ENCODE measurements at regions not wholly inside any gene's neighbourhood (a gene's known extent, or its start where the extent isn't known, plus 50 kb on each side); places are given as distances from the start of the nearest gene placed in this dataset.

DNA sequence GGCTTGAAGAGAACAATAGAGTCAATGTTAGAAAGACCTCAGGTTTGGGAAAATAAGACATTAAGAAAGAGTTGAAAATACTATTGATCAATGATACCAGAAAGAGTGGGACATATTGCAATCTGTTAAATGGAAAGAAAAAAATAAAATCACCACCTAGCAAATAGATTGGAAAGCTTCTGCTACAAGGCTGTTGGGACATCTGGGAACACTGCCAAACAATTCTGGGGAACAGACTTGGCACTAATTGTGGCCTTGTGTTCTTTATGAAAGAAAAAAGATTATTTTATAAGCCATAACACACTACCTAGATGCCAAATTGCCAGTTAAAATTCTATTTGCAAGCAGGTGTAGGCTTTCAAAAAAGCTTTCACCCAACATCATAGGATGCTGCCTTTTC, 137.8 kb downstream of the TSEN15 start:
- no peaks in the 10 kb centered on the region for H3K36me3 ChIP-seq (ENCODE audit: control insufficient read depth in 2 of 4, insufficient read depth in 4 of 4, low read length in 3 of 4)
- no peaks in the 10 kb centered on the region for H3K79me2 ChIP-seq (ENCODE audit: control insufficient read depth in 1 of 2, insufficient read depth in 2 of 2, low read length in 2 of 2)
- no peak overlapping the region for H2BK20ac ChIP-seq (ENCODE audit: low read length)
- H3K27me3 ChIP-seq (replicated peaks in 1 of 4; ENCODE audit: control insufficient read depth in 3 of 4, extremely low read depth in 1 of 4, insufficient read depth in 3 of 4, low read length in 3 of 4) = no peaks in the 10 kb centered on the region
- no peak overlapping the region for H3K9ac ChIP-seq (replicated peaks in 1 of 4; ENCODE audit: extremely low read depth in 1 of 4, low read depth in 3 of 4, low read length in 3 of 4)
- no peak overlapping the region for H3K4ac ChIP-seq (replicated peaks; ENCODE audit: insufficient read length, low read depth, low read length)
- H3K4me2 ChIP-seq (ENCODE audit: insufficient read depth in 1 of 2, low read depth in 2 of 2, low read length in 2 of 2) = no peak overlapping the region
- no peak overlapping the region for H3K23ac ChIP-seq (ENCODE audit: insufficient read length)
- no peak overlapping the region for H3K14ac ChIP-seq (ENCODE audit: insufficient read length)
- POLR2A ChIA-PET (ENCODE audit: partially characterized antibody) = no interaction called here
- H3K27ac ChIP-seq (ENCODE audit: low read depth, low read length) = no peak overlapping the region
- H4K5ac ChIP-seq (ENCODE audit: insufficient read length, low read depth, low read length) = no peak overlapping the region
- no peaks in the 10 kb centered on the region; the same call in 1 of the 2 replicates for H3K23me2 ChIP-seq (ENCODE audit: low read depth, low read length)
- no peak for FAIRE-seq
- no peak overlapping the region for H2AFZ ChIP-seq (ENCODE audit: low read length)
- H3K56ac ChIP-seq (replicated peaks; ENCODE audit: insufficient read length, low read depth, low read length) = no peak overlapping the region
- no peaks in the 10 kb centered on the region for H3K79me1 ChIP-seq (ENCODE audit: low read depth, low read length)
- H2BK120ac ChIP-seq (replicated peaks; ENCODE audit: low read depth, low read length) = no peak overlapping the region
- H2BK5ac ChIP-seq (ENCODE audit: low read depth, low read length) = no peak overlapping the region
- CTCF ChIA-PET (ENCODE audit: partially characterized antibody) = interaction anchor here (0.9 kb wide), 1 partner anchor 293 kb away, joined by 3 read pairs; no protein-coding TSS in a partner anchor
- H2BK15ac ChIP-seq (ENCODE audit: low read length) = no peak overlapping the region
- no peak overlapping the region for H2BK12ac ChIP-seq (ENCODE audit: low read depth, low read length)
- no peak overlapping the region for H3K4me3 ChIP-seq (ENCODE audit: extremely low read depth in 1 of 4, insufficient read depth in 2 of 4, low read depth in 3 of 4, low read length in 4 of 4)
- no peak overlapping the region for H2AK5ac ChIP-seq (ENCODE audit: low read depth, low read length)
- no peaks in the 10 kb centered on the region for H4K20me1 ChIP-seq (replicated peaks in 1 of 2; ENCODE audit: control insufficient read depth in 1 of 2, insufficient read depth in 2 of 2, low read length in 2 of 2)
- H4K91ac ChIP-seq (replicated peaks; ENCODE audit: insufficient read length, low read length) = no peak overlapping the region
- no peak overlapping the region for H3K18ac ChIP-seq (ENCODE audit: extremely low read depth, low read length)
- H4K8ac ChIP-seq (ENCODE audit: extremely low read depth, insufficient read depth, low read length) = no peak overlapping the region
- no peaks in the 10 kb centered on the region for H3K4me1 ChIP-seq (replicated peaks in 1 of 4; ENCODE audit: control insufficient read depth in 3 of 4, insufficient read depth in 4 of 4, low read length in 3 of 4)
- DNase-seq (ENCODE audit: low read depth in 1 of 2, low spot score in 2 of 2) = no peak
- no peaks in the 10 kb centered on the region for H3K9me3 ChIP-seq (ENCODE audit: insufficient read depth in 2 of 2, low read depth in 1 of 2, low read length in 1 of 2)
- TF ChIP-seq PHF8 (conservative IDR thresholded peaks at IDR 0.05; ENCODE audit: low read depth, low read length) (no peak), HDAC2 (IDR thresholded peaks at IDR 0.05; ENCODE audit: borderline replicate concordance in 1 of 2, low read depth in 2 of 2, low read length in 2 of 2) (no peak), ASH2L (IDR thresholded peaks at IDR 0.05; ENCODE audit: low read length) (no peak), CTBP2 (IDR thresholded peaks at IDR 0.05; ENCODE audit: borderline replicate concordance, insufficient read depth, insufficient read length, low read length) (no peak), RNF2 (IDR thresholded peaks at IDR 0.05; ENCODE audit: borderline replicate concordance, low read depth, low read length, missing control alignments, poor library complexity, severe bottlenecking) (no peak), SP1 (IDR thresholded peaks at IDR 0.05; ENCODE audit: low read depth, low read length) (no peak), ZNF274 (IDR thresholded peaks at IDR 0.05; ENCODE audit: borderline replicate concordance, extremely low read depth, low read length) (no peak), CREB1 (IDR thresholded peaks at IDR 0.05) (no peak), SIN3A (conservative IDR thresholded peaks at IDR 0.05 in 1 of 2, IDR thresholded peaks at IDR 0.05 in 1 of 2; ENCODE audit: low read depth in 1 of 2, low read length in 2 of 2) (no peak)
